ENCODE measurements at regions not wholly inside any gene's neighbourhood (a gene's known extent, or its start where the extent isn't known, plus 50 kb on each side); places are given as distances from the start of the nearest gene placed in this dataset.
A peak's percentile ranks its signal among the peaks of the same experiment; 100 is the strongest.

DNA sequence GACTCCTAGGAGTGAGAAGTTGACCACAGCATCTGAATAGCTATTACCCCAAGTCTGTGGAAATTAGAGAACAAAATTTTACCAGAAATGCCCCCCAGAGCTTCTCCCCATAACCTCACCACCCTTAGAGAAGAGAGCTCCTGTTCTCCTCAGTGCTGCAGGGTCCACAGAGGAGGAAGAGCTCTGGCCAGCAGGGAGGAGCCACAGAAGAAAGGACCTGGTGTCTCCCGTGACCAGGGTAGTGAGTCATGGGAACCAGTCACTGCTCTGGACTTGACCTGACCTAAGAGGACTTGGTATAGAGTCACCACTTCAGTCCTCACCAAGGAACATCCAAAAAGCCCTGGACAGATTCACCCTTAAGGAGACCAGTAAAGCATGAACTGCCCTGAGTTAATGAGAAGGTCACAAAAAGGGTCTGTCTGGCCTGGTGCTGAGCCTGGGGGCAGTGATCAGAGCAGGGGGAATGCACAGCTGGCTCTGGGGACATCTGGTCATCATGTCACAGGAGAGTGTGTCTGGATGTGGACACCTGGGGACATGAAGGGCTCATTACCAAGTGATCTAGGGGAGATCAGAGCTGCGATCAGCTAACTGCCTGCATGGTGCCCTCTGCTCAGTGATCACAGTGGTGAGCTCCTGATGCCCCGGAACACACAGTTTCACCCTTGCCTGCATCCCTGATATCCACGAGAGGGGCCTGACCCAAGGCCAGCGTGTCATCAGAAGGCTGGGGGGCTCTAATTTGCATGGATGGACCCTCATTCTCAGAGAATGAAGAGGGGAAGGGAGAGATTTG, 103.3 kb upstream of the TOP3B start:
- DNase-seq = peak; percentile 39
- BruUV-seq (replicated peaks) = no TSS peak
- no peak overlapping the region for H3K4me3 Mint-ChIP-seq (ENCODE audit: low read depth, unreplicated experiment)
- peaks cover 41% of the 10 kb centered on the region for H3K27me3 Mint-ChIP-seq (ENCODE audit: unreplicated experiment)
- H3K36me3 Mint-ChIP-seq (ENCODE audit: insufficient read depth, unreplicated experiment) = no peaks in the 10 kb centered on the region
- H3K27ac Mint-ChIP-seq (ENCODE audit: unreplicated experiment) = no peak overlapping the region
- H3K9me3 Mint-ChIP-seq (ENCODE audit: low read depth, unreplicated experiment) = no peaks in the 10 kb centered on the region
- intact Hi-C loops (cut with micrococcal nuclease; ENCODE audit: unreplicated experiment) = no loop called here
- CTCF ChIA-PET = interaction anchor here (0.7 to 1.6 kb wide), 6 partner anchors 21 to 195 kb away, joined by 3 to 5 read pairs (median 4); no protein-coding TSS in a partner anchor
- TF ChIP-seq, protein P1, sequence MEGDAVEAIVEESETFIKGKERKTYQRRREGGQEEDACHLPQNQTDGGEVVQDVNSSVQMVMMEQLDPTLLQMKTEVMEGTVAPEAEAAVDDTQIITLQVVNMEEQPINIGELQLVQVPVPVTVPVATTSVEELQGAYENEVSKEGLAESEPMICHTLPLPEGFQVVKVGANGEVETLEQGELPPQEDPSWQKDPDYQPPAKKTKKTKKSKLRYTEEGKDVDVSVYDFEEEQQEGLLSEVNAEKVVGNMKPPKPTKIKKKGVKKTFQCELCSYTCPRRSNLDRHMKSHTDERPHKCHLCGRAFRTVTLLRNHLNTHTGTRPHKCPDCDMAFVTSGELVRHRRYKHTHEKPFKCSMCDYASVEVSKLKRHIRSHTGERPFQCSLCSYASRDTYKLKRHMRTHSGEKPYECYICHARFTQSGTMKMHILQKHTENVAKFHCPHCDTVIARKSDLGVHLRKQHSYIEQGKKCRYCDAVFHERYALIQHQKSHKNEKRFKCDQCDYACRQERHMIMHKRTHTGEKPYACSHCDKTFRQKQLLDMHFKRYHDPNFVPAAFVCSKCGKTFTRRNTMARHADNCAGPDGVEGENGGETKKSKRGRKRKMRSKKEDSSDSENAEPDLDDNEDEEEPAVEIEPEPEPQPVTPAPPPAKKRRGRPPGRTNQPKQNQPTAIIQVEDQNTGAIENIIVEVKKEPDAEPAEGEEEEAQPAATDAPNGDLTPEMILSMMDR (IDR thresholded peaks at IDR 0.05; ENCODE audit: unreplicated experiment) = no peak
- peaks cover 9% of the 10 kb centered on the region for H3K4me1 Mint-ChIP-seq (ENCODE audit: low read depth, unreplicated experiment)

DNA sequence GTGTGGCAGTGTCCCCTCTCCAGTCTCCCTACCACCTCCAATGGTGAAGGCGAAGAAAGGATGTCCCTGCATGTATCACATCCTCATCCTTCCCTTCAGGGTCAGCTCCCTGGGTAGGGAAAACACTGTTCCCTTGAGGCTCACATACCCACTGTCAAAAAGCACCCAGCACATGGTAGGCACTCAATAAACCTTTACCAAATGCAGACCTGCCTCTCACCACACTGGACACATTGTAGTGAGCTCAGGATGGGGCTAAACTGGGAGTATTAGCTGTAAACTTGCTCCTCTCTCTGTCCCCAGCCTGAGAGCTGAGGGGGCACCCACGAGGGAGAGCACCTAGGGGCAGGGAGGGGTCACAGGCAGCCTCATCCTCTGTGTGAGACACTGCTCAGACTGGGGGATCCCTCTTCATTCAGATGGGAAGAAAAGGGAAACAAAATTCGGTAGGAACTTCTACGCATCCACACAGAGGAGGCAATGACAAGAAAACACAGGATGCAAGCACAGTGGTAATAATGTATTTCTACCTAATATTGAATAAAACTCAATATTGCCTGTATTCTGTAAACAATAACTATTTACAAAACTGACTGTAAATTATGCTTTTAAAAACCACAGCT, 101.6 kb upstream of the TOP3B start:
- H3K36me3 Mint-ChIP-seq (ENCODE audit: insufficient read depth, unreplicated experiment) = no peaks in the 10 kb centered on the region
- DNase-seq = no peak
- peaks cover 9% of the 10 kb centered on the region for H3K4me1 Mint-ChIP-seq (ENCODE audit: low read depth, unreplicated experiment)
- no peak overlapping the region for H3K4me3 Mint-ChIP-seq (ENCODE audit: low read depth, unreplicated experiment)
- CTCF ChIA-PET = no interaction called here
- no peak overlapping the region for H3K27ac Mint-ChIP-seq (ENCODE audit: unreplicated experiment)
- TF ChIP-seq, protein P1 (IDR thresholded peaks at IDR 0.05; ENCODE audit: unreplicated experiment) = no peak
- peaks cover 49% of the 10 kb centered on the region for H3K27me3 Mint-ChIP-seq (ENCODE audit: unreplicated experiment)
- H3K9me3 Mint-ChIP-seq (ENCODE audit: low read depth, unreplicated experiment) = no peaks in the 10 kb centered on the region
- no TSS peak for BruUV-seq (replicated peaks)
- intact Hi-C loops (cut with micrococcal nuclease; ENCODE audit: unreplicated experiment) = no loop called here

DNA sequence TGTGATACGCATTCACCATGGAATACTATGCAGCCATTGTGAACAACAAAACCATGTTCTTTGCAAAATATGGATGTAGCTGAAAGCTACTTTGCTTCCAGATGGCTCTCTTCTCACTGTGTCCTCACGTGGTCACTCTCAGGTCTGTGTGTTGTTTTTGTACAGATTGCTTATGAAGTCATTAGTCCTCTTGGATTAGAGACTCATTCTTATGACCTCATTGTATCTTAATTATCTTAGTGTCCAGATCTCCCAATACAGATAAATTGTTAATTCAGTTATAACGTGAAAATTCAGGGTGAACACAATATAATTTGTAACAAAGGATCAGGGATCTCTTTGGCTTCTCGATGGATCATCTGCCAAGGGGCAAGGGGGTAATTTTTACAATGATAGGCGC, 100.4 kb upstream of the TOP3B start:
- no TSS peak for BruUV-seq (replicated peaks)
- DNase-seq = no peak
- CTCF ChIA-PET = no interaction called here
- Mint-ChIP-seq H3K36me3 (ENCODE audit: insufficient read depth, unreplicated experiment) (no peaks in the 10 kb centered on the region), H3K27ac (ENCODE audit: unreplicated experiment) (no peak overlapping the region), H3K9me3 (ENCODE audit: low read depth, unreplicated experiment) (no peaks in the 10 kb centered on the region), H3K4me3 (ENCODE audit: low read depth, unreplicated experiment) (no peak overlapping the region), H3K4me1 (ENCODE audit: low read depth, unreplicated experiment) (peaks cover 2% of the 10 kb centered on the region), H3K27me3 (ENCODE audit: unreplicated experiment) (peaks cover 49% of the 10 kb centered on the region)
- TF ChIP-seq, protein P1 (IDR thresholded peaks at IDR 0.05; ENCODE audit: unreplicated experiment) = no peak
- intact Hi-C loops (cut with micrococcal nuclease; ENCODE audit: unreplicated experiment) = no loop called here

DNA sequence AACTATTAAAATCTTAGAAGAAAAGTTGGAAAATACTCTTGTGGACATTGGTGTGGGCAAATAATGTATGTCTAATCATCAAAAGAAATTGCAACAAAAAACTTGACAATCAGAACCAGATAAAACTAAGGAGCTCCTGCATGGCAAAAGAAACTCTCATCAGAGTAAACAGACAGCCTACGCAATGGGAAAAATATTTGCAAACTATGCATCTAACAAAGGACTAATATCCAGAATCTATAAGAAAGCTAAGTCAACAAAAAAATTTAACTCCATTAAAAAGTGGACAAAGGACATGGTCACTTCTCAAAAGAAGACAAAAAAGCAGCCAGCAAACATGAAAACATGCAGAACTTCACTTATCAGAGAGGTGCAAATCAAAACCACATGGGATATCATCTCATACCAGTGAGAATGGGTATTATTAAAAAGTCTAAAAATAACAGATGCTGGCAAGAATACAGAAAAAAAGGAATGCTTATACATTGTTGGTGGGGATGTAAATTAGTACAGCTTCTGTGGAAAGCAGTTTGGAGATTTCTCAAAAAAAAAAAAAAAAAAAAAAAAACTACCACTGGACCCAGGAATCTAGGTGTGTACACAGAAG, 99.7 kb upstream of the TOP3B start:
- Mint-ChIP-seq H3K4me1 (ENCODE audit: low read depth, unreplicated experiment) (no peaks in the 10 kb centered on the region), H3K27ac (ENCODE audit: unreplicated experiment) (no peak overlapping the region), H3K9me3 (ENCODE audit: low read depth, unreplicated experiment) (no peaks in the 10 kb centered on the region), H3K4me3 (ENCODE audit: low read depth, unreplicated experiment) (no peak overlapping the region), H3K36me3 (ENCODE audit: insufficient read depth, unreplicated experiment) (no peaks in the 10 kb centered on the region), H3K27me3 (ENCODE audit: unreplicated experiment) (peaks cover 49% of the 10 kb centered on the region)
- TF ChIP-seq, protein P1 (IDR thresholded peaks at IDR 0.05; ENCODE audit: unreplicated experiment) = no peak
- BruUV-seq (replicated peaks) = no TSS peak
- DNase-seq = no peak
- intact Hi-C loops (cut with micrococcal nuclease; ENCODE audit: unreplicated experiment) = no loop called here
- CTCF ChIA-PET = interaction anchor here (0.6 kb wide), 1 partner anchor 1110 kb away, joined by 3 read pairs; no protein-coding TSS in a partner anchor

All from Calu3 (cell line).